AG10803 (cell line): ENCODE measurements at regions not wholly inside any gene's neighbourhood (a gene's known extent, or its start where the extent isn't known, plus 50 kb on each side); places are given as distances from the start of the nearest gene placed in this dataset.

ENCODE experiments used
- DNase-seq: peaks from one replicate; pipeline ENCODE4 v3.0.0; 2010; ENCODE audit warnings: low read depth
- H3K4me3 ChIP-seq: 2 replicates; pipeline ENCODE4 v1.5.1; 2011; ENCODE audit warnings: mild to moderate bottlenecking, low read length, control low read depth
- TF ChIP-seq, protein P1 (sequence below): conservative IDR thresholded peaks from 2 replicates; pipeline ENCODE4 v1.5.1; 2011; ENCODE audit warnings: mild to moderate bottlenecking, low read length, control low read depth, inconsistent platforms

DNA sequence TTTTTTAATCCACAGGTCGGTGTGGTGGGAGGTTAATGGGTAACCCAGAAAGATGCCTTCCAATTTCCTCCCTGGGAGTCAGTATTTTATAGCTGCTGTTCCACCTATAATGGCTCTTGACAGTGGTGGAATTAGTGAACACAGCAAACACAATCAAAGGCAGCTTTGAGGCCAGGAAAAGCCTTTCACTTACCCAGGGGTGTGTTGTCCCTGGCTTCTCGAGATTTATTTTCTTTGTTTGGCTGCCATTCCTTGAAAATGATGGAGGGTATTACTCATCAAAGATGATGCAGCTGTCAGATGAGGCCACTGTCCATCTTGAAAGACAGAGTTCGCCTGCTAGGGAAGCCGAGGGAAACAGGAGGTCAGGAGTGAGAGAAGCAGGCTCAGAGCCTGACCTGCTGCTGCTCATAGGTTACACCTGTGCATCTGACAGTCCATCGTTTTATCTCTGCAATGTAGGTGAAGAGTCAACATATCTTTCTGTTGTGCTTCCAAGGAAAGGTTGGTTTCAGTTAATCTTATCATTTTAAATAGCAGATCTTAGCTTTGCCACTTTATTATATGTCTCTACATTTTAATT is 221.6 kb downstream of the XPNPEP1 start:
- DNase-seq: no peak
- TF ChIP-seq, protein P1, sequence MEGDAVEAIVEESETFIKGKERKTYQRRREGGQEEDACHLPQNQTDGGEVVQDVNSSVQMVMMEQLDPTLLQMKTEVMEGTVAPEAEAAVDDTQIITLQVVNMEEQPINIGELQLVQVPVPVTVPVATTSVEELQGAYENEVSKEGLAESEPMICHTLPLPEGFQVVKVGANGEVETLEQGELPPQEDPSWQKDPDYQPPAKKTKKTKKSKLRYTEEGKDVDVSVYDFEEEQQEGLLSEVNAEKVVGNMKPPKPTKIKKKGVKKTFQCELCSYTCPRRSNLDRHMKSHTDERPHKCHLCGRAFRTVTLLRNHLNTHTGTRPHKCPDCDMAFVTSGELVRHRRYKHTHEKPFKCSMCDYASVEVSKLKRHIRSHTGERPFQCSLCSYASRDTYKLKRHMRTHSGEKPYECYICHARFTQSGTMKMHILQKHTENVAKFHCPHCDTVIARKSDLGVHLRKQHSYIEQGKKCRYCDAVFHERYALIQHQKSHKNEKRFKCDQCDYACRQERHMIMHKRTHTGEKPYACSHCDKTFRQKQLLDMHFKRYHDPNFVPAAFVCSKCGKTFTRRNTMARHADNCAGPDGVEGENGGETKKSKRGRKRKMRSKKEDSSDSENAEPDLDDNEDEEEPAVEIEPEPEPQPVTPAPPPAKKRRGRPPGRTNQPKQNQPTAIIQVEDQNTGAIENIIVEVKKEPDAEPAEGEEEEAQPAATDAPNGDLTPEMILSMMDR: no peak
- no peak overlapping the region for H3K4me3 ChIP-seq

DNA sequence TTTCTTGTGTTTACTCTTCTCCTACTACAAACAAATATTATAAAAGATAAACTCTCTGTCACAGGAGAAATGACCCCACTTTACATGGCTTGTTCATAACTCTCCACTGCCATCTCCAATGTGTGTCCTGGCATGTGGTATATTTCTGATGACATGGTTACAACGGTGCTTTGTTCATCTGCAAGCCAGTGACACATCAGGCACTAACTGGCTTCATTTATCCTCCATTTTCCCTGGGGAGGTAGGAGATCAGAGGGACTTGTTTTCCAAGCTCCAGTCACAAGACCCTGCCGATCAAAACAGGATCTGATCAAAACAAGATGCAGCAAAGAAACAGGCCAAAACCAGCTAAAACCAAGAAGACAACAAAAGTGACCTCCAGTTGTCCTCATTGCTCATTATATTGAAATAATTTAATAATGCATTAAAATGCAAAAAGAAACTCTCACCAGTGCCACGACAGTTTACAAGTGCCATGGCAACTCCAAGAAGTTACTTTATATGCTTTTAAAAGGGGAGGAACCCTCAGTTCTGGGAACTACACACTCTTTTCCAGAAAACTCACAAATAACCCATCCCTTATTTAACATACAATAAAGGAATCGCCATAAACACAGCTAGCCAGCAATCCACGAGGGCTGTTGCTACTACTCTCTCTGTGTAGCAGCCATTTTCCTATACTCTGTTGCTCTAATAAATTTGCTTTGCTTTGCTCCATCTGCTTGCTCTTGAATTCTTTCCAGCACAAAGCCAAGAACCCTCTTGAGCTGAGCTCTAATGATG is 224.2 kb downstream of the XPNPEP1 start:
- no peak for DNase-seq
- TF ChIP-seq, protein P1: no peak
- no peak overlapping the region for H3K4me3 ChIP-seq

DNA sequence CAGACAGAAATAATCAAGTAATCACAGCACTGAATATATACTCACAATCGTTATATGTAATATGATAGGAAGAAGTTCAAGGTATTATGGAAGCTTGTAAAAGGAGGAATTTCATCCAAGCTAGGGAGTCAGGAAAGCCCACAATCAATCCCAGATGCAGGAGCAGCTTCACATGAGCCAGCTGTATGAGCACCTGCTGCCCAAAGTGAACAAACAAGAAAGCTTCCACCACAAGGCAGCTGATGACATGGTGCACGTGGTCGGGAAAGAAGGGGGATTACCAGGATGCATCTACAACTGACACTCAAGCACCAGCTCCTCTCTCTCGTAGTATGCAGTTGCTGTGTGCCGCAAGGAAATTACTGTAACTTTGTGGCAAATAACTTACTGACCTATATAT is 225.2 kb downstream of the XPNPEP1 start:
- H3K4me3 ChIP-seq: no peak overlapping the region
- no peak for DNase-seq
- TF ChIP-seq, protein P1: no peak

DNA sequence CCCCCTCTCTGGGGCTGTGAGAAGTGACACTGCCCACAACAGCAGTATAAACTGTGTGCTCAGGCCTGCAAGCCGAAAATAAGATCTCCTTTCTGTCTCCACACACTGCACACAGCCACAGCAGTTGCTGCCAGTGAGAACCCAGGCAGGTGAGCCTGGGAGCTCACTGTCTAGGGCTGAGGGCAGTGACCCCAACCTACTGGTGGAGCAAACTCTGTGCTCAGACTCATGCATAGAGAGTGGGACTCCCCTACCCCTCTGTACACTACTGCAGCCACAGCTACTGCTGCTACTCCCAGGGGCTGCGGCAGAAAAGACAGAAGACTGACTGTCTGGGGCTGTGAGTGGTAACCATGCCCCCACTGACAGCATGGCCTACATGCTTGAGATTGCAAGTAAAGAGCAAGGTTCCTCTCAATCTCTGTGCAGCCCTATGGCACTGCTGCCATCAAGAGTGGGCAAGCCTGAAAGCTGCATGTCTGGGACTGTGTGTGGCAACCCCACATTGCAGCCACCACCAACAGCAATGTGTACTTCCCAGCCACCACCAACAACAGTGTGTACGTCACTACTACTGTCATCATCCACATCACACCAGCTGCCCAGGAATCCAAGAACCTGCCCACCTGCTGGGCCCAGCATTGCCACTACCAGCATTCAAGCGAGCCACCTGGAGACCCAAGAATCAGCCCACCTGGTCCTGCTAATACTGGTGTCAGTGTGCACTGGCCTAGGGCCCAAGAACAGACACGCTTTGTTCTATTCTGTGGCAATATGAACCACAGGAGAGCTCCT is 226.1 kb downstream of the XPNPEP1 start:
- H3K4me3 ChIP-seq: no peak overlapping the region
- TF ChIP-seq, protein P1: no peak
- no peak for DNase-seq

DNA sequence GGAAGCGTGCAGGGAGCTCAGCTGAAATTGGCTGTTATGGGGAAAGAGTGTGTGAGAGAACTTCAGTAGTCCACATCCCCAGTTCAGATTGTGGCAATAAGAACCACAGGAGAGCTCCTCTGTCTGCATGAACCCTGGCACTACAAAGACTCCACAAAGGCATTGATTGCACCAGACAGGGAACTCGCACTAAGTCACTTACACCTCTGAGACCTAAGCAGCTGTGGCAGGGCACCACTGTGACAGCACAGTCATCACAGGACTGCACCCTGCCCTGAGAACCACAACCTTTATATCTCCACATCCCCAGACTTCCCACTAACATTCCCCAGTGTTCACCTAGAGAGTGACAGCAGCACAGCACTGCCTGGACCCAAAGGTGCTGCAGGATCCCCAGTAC is 226.8 kb downstream of the XPNPEP1 start:
- TF ChIP-seq, protein P1: no peak
- DNase-seq: no peak
- H3K4me3 ChIP-seq: no peak overlapping the region

DNA sequence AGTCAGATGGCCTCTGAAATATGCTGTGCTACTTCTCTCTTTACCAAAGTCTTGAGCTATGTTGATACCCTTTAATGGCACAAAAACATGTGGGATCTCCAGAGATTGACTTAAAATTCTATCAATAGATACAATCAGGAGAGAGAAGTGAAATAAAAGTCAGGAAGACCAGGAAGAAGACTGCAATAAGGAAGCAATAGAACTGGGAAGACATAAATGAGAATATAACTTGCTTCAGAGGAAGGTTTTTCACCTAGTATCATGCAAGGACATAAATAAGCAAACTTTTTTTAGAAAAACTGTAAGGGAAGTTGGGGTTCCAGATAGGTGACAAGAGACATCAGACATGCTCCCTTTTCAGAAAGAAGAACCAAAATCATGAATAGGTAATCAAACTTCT is 227.3 kb downstream of the XPNPEP1 start:
- H3K4me3 ChIP-seq: no peak overlapping the region
- TF ChIP-seq, protein P1: no peak
- no peak for DNase-seq
